ENCODE measurements at regions not wholly inside any gene's neighbourhood (a gene's known extent, or its start where the extent isn't known, plus 50 kb on each side); places are given as distances from the start of the nearest gene placed in this dataset.
"Not testable (repeated sequence)": the region's sequence is repeated elsewhere in the genome, so short reads cannot be mapped to it uniquely, and the experiment has no call there.

DNA sequence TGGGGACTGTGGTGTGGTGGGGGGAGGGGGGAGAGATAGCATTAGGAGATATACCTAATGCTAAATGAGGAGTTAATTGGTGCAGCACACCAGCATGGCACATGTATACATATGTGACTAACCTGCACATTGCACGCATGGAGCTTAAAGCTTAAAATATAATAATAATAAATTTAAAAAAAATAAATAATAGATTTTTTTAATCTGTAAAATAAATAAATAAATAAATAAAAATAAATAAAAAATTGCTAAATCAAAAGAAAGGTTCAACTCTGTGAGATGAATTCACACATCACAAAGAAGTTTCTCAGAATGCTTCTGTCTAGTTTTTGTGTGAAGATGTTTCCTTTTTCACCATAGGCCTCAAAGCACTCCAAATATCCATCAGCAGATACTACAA, 1793.7 kb downstream of the UQCRFS1 start:
- not testable (repeated sequence) for H3K27ac Mint-ChIP-seq; H3K27me3 Mint-ChIP-seq (ENCODE audit: low read depth in 3 of 3); H3K4me1 Mint-ChIP-seq; H3K36me3 Mint-ChIP-seq; DNase-seq; H3K4me3 Mint-ChIP-seq
- H3K9me3 Mint-ChIP-seq, result peaks cover 16 to 64% (median 55%) of the 10 kb centered on the region in 6 donors

DNA sequence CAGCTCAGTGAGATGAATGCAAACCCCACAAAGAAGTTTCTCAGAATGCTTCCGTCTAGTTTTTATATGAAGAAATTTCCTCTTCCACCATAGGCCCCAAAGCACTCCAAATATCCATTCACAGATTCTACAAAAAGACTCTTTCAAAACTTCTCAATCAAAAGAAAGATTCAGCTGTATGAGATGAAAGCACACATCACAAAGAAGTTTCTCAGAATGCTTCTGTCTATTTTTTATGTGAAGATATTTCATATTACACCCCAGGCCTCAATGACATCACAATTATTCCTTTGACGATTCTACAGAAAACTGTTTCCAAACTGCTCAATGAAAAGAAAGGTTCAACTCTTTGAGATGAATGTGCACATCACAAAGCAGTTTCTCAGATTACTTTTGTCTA, 1819.4 kb downstream of the UQCRFS1 start:
- peaks cover 78 to 95% (median 92%) of the 10 kb centered on the region in 6 donors for H3K9me3 Mint-ChIP-seq
- no peak for DNase-seq
- no peak overlapping the region for H3K4me3 Mint-ChIP-seq
- H3K27ac Mint-ChIP-seq, result no peak overlapping the region
- H3K4me1 Mint-ChIP-seq, result no peaks in the 10 kb centered on the region
- peaks cover 6 to 21% (median 8%) of the 10 kb centered on the region in 3 donors for H3K36me3 Mint-ChIP-seq
- H3K27me3 Mint-ChIP-seq (ENCODE audit: low read depth in 3 of 3), result peaks cover 0 to 3% (median 0%) of the 10 kb centered on the region in 3 donors

DNA sequence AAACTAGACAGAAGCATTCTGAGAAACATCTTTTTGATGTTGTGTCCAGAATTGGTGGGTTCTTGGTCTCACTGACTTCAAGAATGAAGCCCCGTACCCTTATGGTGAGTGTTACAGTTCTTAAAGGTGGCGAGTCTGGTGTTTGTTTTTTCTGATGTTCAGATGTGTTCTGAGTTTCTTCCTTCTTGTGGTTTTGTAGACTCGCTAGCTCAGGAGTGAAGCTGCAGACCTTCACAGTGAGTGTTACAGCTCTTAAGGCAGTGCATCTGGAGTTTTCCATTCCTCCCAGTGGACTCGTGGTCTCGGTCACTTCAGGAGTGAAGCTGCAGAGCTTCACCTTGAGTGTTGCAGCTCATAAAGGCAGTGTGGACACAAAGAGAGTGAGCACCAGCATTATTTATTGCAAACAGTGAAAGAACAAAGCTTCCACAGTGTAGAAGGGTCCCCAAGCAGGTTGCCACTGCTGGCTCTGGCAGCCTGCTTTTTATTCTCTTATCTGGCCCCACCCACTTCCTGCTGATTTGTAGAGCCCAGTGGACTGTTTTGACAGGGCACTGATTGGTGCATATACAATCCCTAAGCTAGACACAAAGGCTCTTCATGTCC, 1820.8 kb downstream of the UQCRFS1 start:
- peaks cover 6 to 24% (median 8%) of the 10 kb centered on the region in 3 donors for H3K36me3 Mint-ChIP-seq
- no peak overlapping the region for H3K4me3 Mint-ChIP-seq
- H3K27ac Mint-ChIP-seq, result no peak overlapping the region
- no peaks in the 10 kb centered on the region for H3K4me1 Mint-ChIP-seq
- DNase-seq, result no peak
- peaks cover 0 to 3% (median 0%) of the 10 kb centered on the region in 3 donors for H3K27me3 Mint-ChIP-seq (ENCODE audit: low read depth in 3 of 3)
- peaks cover 79 to 95% (median 92%) of the 10 kb centered on the region in 6 donors for H3K9me3 Mint-ChIP-seq

DNA sequence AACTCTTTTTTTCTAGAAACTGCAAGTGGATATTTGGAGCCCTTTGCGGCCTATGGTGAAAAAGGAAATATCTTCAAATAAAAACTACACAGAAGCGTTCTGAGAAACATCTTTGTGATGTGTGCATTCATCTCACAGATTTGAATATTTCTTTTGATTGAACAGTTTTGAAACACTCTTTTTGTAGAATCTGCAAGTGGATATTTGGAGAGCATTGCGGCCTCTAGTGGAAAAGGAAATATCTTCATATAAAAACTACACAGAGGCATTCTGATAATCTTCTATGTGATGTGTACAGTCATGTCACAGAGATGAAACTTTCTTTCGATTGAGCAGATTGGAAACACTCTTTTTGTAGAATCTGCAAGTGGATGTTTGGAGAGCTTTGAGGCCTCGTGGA, 1833.6 kb downstream of the UQCRFS1 start:
- Mint-ChIP-seq H3K9me3 (peaks cover 29 to 95% (median 76%) of the 10 kb centered on the region in 6 donors), H3K36me3 (peaks cover 2 to 14% (median 11%) of the 10 kb centered on the region in 3 donors)
- DNase-seq; H3K27ac Mint-ChIP-seq; H3K4me3 Mint-ChIP-seq; H3K27me3 Mint-ChIP-seq (ENCODE audit: low read depth in 3 of 3); H3K4me1 Mint-ChIP-seq: not testable (repeated sequence)

DNA sequence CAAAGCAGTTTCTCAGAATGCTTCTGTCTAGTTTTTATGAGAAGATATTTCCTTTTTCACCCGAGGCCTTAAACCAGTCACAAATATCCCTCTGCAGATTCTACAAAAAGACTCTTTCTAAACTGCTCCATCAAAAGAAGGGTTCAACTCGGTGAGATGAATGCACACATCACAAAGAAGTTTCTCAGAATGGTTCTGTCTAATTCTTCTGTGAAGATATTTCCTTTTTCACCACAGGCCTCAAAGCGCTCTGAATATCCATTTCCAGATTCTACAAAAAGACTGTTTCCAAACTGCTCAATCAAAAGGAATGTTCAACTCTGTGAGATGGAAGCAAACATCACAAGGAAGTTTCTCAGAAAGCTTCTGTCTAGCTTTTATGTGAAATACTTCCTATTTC, 1843.3 kb downstream of the UQCRFS1 start:
- H3K36me3 Mint-ChIP-seq, result peaks cover 0 to 14% (median 12%) of the 10 kb centered on the region in 3 donors
- DNase-seq; H3K27ac Mint-ChIP-seq; H3K4me3 Mint-ChIP-seq; H3K4me1 Mint-ChIP-seq; H3K27me3 Mint-ChIP-seq (ENCODE audit: low read depth in 3 of 3): not testable (repeated sequence)
- peaks cover 47 to 88% (median 83%) of the 10 kb centered on the region in 6 donors for H3K9me3 Mint-ChIP-seq

DNA sequence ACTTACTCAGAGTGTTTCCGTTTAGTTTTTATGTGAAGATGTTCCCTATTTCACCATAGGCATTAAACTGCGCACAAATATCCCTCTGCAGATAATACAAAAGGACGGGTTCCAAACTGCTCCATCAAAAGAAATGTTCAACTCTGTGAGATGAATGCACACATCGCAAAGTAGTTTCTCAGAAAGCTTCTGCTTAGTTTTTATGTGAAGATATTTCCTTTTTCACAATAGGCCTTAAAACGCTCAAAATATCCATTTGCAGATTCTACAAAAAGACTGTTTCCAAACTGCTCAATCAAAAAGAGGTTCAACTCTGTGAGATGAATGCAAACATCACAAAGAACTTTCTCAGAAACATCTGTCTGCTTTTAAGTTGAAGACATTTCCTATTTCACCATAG, 1850.5 kb downstream of the UQCRFS1 start:
- Mint-ChIP-seq H3K9me3 (peaks cover 51 to 98% (median 97%) of the 10 kb centered on the region in 6 donors), H3K36me3 (peaks cover 6 to 16% (median 12%) of the 10 kb centered on the region in 3 donors)
- not testable (repeated sequence) for H3K27ac Mint-ChIP-seq; H3K27me3 Mint-ChIP-seq (ENCODE audit: low read depth in 3 of 3); DNase-seq; H3K4me1 Mint-ChIP-seq; H3K4me3 Mint-ChIP-seq

DNA sequence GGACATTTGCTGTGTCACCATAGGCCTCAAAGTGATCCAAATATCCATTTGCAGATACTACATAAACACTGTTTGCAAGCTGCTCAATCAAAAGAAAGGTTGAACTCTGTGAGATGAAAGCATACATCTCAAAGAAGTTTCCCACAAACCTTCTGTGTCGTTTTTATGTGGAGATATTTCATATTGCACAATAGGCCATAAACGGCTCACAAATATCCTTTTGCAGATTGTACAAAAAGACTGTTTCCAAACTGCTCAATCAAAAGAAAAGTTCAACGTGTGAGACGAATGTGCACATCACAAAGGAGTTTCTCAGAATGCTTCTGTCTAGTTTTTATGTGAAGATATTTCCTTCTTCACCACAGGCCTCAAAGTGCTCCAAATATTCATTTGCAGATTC, 1857.4 kb downstream of the UQCRFS1 start:
- not testable (repeated sequence) for H3K4me3 Mint-ChIP-seq; H3K27ac Mint-ChIP-seq; H3K4me1 Mint-ChIP-seq; DNase-seq; H3K27me3 Mint-ChIP-seq (ENCODE audit: low read depth in 3 of 3)
- peaks cover 12 to 34% (median 15%) of the 10 kb centered on the region in 3 donors for H3K36me3 Mint-ChIP-seq
- peaks cover 62 to 100% (median 99%) of the 10 kb centered on the region in 6 donors for H3K9me3 Mint-ChIP-seq
